HG03196 (cell line): ENCODE measurements at regions not wholly inside any gene's neighbourhood (a gene's known extent, or its start where the extent isn't known, plus 50 kb on each side); places are given as distances from the start of the nearest gene placed in this dataset.
A peak's percentile ranks its signal among the peaks of the same experiment; 100 is the strongest.
"Not testable (repeated sequence)": the region's sequence is repeated elsewhere in the genome, so short reads cannot be mapped to it uniquely, and the experiment has no call there.

Source experiments
- ATAC-seq: cut with Tn5 transposase; IDR thresholded peaks from one replicate; pipeline ENCODE4 v1.9.1; 2021; ENCODE audit not compliant: unreplicated experiment

DNA sequence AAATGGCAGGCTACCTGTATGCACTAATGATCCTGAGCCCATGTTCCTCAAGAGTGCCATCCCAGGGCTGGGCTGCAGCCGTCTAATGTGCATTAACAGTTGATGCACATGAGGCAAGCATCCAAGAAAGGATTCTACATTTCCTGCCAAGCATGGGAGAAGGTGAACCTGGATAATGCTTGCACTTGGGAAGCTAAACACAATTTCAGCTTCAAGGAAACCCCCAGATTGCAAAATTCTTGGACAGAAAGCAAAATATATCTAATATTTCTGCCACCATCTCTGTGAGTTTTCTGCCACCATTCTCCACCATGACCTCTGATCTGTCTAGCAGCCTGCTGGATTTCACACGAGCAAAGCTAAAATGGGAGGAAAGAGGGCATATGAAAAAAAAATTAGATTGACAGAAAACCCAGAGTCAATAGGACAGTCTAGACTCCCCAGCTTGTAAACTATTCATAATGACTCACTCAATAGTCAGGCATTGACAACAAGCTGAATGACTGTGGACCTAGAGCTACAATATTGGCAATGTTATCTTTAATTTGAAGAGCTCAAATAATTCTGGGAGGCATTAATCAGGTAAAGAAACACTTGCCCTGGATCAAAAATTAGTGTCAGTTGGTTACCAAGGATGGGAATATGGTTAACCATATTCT, 91.9 kb upstream of the BCL2L14 start:
- ATAC-seq: no peak

DNA sequence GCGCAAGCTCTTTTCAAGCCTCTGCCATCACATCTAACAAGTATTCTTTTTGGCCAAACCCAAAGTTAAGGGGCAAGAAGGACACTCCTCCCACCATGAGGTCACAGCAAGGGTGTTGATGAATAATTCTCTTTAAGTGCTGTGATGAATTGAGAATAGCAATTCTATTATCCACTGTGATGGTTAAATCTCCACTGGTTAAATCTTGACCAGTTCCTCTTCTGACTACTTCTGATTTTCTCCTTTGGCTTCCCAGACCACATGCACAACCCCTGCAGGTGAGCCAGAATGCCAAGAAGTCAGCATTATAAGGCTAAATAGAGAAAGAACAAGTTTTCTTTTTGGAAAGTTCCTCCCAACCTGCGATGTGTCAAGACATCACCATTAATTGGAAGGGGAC, 90.6 kb upstream of the BCL2L14 start:
- ATAC-seq: no peak

DNA sequence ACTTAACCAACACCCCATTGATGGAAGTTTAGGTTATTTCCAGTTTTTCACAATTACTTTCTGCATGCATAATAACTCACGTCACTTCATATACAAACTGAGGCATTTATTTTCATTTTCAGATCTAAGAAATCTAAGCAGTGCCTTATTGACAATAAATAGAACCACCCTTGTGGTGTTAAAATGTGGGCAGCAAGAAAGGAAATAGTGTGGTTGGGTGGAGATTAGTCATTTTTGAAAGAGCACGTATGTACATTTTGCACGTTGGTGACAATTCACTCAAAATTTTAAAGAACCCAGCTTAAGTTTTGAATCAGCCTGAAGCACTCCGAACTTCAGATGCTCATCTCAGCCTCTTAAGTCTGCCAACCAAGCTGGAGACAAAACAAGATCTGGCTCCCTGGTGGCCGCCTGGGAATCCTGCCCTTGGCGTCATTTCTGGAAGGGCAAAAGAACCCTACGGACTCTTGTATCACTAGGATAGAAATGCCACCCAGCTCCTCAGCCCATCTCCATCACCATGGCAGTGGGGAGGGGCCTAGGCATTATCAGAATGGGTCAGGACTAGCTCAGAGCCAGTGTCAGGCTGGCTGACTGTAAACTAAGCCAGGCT, 89.5 kb upstream of the BCL2L14 start:
- peak; percentile 78 for ATAC-seq

DNA sequence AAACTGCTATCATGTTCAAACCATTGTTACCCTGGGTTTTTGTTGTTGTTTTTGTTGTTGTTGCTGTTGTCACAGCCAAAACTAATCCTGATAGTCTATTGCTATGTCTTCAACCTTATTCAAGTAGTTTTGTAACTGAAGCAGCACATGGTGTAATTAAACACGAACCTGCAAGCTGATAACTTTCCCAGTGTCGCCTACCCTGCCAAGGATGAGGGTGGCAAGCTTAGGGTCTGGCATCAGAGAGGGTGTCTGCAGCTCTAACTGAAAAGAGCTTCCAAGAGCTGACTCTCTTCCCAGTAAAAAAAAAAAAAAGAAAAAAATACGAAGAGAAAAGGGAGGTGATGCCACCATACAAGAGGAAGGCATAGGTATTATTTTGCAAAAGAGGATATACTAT, 86.3 kb upstream of the BCL2L14 start:
- ATAC-seq: no peak

DNA sequence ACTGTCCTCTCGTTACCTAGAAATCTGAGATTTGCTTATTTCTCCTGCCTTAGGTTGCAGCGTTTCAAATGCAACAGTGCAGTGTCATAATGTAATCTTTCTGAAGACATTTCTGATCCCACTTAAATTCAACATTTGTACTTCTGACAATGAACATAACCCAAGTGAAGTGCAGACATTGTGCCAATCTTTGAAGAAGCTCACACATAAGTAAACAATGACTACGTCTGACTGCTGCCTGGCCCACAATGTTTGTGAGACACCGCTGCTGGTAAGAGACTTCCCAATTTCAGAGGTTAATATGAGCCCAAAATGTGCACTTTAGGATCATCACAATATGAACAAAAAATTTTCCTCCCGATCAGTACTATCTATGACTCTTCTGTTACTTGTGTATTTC, 84.6 kb upstream of the BCL2L14 start:
- no peak for ATAC-seq

DNA sequence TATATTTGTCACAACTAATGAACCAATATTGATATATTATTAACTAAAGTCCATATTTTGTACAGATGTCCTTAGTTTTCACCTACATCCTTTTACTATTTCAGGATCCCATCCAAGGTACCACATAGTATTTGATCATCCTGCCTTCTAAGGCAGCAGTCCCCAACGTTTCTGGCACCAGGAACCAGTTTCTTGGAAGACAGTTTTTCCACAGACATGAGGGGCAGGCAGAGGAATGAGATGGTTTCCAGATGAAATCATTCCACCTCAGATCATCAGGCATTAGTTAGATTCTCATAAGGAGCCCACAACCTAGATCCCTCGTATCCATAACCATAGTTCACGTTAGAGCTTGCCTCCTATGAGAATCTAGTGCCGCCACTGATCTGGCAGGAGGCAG, 82.8 kb upstream of the BCL2L14 start:
- ATAC-seq: no peak

DNA sequence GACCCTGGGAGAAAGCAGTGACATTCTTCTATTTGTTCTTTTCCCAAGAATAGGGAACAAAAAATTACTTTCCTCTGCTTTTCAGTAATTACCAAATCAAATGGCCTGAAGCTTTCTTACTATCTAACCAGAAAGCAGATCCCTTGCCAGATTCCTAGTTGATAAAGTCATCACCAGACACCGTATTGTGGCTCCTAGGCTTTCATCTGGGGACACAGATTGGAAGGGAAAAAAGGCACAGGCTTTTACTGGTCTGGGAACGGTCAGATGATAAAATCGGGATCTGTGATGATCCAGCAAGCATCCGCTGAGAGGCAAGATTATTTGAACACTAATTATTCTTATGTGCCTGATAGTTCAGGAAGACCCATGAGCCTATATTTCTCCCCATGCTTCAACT, 79.1 kb upstream of the BCL2L14 start:
- ATAC-seq: no peak

DNA sequence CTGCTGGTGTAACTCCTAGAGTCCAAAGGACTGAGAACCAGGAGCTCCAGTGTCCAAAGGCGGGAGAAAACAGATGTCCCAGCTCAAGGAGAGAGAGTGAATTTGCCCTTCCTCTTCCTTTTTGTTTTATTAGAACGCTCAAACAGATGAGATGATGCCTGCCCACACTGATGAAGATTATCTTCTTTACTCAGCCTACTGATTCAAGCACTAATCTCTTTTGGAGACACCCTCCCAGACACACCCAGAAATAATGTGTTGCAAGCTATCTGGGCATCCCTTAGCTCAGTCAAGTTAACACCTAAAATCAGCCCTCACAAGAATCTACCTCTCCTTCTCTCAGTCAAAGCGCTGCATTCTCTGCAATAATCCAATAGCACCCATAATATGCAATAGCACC, 78.2 kb upstream of the BCL2L14 start:
- no peak for ATAC-seq

DNA sequence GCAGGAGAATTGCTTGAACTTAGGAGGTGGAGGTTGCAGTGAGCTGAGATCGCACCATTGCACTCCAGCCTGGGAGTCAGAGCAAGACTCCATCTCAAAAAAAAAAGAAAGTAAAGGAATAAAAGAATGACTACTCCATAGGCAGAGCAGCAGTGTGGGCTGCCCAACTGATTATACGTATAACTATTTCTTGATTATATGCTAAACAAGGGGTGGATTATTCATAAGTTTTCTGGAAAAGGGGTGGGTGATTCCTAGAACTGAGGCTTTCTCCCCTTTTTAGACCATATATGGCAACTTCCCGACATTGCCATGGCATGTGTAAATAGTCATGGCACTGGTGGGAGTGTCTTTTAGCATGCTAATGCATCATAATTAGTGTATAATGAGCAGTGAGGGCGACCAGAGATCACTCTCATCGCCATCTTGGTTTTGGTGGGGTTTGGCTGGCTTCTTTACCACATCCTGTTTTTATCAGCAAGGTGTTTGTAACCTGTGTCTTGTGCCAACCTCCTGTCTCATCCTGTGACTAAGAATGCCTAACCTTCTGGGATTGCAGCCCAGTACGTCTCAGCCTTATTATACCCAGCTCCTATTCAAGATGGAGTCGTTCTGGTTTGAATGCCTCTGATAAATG, 72.3 kb upstream of the BCL2L14 start:
- ATAC-seq: not testable (repeated sequence)

DNA sequence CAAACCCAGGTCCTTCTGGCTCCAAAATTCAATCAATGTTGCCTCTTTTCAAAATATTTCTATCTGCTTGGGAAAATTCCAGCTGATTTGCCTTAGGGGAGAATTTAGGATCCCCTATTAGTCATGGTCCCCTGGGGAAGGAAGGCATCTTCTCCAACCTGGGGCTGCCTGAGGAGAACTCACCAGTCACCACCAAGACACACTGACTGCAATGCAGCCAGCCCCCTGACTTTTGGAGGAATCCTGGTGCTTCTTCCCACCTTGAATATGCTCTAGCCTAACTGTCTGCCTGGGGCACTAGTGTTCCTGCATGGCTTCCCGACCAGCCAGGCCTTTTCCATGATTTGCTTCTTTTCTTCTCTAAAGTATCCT, 71.8 kb upstream of the BCL2L14 start:
- no peak for ATAC-seq

DNA sequence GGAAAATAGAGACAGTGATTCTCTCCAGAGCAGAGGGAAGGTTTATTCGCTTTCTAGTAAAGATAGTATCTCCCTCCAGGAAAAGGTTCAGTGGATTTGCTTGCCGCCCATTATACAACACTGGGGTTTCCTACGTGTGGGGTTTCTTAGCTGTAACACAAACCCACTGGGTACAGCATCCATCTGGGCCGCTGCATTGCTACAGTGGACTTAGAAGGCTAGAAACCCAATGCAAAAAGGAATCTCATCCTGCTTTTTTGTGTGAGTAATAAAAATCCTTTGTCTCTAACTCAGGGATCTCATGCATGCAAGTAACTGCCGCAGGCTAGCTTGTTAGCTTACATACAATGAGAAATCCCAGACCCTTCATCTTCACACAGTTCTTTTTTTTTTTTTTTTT, 67.1 kb upstream of the BCL2L14 start:
- no peak for ATAC-seq

DNA sequence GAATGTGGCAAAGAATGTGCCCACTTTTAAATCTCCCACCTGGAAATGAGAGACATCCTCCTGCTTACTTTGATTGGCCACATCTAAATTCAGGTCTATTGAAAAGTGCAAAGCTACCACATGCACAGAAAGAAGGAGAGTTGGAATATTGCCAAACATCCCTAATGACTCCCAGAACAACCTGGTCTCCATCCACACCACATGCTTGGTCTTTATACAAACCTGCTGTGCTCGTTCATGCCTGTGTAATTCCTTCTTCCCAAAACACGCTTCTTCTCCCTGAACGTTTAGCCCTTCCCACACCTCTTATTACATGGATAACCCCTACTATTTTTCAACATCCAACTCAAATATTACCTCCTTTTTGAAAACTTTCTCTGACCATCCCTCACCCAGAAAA, 66.2 kb upstream of the BCL2L14 start:
- ATAC-seq: no peak

DNA sequence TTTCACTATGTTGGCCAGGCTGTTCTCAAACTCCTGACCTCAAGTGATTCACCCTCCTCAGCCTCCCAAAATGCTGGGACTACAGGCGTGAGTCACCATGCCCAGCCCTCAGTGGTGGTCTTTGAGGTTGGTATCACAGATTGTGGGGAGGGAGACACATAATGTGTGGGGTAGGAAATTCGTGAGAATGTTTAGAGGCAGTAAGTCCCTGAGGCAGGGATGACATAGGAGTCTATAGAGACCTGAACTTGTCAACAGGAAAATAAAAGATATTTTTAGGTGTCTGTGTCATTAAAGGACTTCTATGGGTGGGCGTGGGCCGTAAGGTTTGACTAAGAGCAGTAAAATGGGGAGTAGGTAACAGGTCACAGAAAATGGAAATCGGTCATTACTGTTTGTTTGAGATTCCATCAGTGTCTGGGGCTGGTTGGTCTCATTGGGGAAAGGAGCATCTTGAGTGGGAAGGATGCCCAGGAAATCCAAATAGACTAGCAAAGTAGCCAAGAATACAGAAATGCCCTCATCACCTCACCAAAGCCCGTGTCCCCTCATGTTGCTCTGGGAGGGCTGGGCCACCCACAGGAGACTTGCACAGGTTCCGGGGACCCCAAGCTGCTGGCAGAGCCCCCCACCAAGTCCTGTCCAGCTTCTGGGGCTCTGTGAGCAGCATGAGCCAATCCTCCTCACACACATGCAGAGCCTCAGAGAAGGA, 63.6 kb upstream of the BCL2L14 start:
- no peak for ATAC-seq

DNA sequence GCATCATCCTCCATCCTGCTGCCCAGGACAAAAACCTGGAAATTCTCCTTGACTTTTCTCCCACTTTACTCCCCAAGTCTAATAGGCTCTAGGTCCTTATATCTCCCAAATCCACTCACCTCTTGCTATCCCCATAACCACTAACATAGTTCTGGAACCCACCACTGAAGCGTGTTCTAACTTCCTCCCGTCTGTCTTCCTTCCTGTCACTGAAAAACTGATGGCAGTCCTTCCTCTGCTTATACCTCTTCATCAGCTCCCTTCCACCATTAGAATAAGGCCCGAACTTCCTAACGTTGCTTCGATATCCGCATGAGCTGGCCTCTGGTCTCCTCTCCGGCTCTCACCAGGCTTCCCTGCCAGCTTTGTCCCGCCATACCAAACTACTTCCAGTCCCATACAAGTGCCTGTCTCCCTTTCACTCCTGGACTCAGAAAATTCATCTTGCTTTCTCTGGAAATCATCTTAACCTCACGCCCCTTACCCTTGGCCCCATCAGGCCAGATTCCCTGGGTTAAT, 63.0 kb upstream of the BCL2L14 start:
- ATAC-seq: no peak

DNA sequence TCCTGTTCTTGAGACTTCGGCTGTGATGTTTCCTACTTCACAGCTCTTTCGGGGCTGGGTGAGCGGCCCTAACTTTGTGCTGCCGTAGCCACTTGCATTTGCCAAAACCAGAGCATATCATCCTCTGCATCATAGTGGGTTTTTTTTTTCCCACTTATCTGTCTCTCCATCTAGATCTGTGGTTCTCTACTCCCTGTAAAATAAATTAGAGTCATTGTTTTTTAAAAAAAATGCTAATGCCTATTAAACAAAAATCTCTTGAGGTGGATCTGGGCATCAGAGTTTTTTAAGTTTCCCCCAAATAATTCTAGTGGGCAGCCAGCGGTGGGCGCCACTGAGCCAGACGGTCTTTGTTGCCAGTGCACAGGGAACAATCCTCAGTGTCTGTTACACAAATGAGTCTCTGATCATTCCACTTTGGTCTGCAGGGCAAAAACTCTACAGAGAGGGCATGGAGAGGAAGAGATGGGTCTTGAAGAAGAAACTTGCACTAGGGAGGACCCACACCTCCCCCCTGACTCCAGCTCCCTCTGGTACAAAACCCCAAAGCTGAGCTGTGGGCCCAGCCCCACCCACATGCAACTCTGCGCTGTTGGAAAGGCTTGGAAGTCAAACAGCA, 62.4 kb upstream of the BCL2L14 start:
- no peak for ATAC-seq

DNA sequence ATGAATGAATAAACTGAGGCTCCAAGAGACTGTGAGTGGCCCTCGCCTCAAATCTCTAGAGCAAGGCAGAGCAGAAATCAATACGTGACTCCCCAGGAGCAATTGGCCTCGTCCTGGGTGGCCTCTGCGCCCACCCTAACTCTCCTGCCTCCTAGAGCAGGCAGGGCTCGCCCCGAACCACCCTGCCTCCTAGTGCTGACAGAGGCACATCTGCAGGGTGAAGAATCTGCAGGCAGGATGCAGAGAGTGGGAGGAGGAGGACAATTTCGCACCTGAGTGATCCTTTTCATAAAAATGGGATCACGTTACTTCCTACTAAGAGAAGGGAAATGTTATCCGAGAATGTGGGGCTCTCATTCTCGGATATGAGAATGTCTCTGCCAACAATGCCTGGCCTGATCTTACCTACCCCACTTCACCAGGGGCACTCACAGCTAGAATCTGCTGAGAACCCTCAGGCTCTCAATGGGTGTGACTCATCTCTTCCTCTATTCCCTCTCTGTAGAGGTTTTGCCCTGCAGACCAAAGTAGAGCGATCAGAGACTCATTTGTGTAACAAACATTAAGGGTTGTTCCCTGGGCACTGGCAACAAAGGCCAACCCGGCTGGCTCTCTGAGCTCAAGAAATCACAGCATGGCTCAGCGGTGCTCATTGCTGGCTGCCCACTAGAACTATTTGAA, 61.7 kb upstream of the BCL2L14 start:
- peak; percentile 50 for ATAC-seq

DNA sequence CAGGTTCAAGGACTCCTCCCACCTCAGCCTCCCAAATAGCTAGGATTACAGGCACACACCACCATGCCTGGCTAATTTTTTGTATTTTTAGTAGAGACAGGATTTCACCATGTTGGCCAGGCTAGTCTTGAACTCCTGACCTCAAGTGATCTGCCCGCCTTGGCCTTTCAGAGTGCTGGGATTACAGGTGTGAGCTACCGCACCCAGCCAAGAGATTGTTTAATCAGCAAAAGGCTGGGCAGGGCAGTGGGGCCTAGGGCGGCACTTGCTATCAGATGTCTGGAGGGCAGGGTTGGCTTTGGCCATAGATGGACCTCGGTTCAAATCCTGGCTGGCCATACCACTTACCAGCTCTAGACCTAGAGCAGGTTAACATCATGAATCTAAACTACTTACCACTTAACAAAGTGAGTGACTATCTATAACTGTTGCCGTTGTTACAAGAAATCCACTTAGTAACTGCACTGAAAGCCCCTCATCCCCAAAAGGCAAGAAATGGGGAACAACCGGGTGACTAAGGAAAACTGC, 60.9 kb upstream of the BCL2L14 start:
- ATAC-seq: not testable (repeated sequence)

DNA sequence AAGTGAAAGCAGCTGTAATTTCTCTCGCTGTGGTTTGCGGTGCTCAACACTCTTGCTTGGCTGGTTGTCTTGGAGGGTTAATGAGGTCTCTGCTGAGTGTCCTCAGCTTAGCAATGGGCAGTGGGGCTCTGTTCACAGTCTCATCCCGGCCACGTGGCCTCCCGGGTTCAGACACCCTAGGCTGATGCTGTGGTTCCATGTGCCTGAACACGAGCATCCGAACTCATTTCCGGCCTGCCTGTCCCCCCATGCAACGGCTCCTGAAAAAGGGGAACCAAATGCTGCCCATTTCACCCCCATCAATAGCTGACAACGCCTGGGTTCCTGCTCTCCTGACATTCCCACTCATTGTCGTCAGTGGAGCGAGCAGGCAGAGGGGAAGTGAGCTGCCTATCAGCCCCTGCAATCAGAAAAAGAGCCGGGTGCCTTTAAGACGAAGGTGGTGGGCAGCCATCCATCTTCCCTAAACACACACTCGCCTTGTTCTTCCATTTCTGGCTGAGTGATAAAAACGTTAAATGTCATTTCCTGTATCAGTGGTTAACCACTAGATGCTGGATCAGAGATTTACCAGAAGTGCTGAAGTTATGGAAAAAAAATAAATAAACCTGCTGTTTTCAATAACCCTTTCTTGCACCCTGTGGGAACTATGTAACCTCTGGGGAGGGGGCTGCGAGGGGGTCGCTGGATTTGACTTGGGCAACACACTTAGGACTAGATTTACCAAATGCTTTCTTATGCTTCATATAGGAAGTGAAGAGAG, 60.3 kb upstream of the BCL2L14 start:
- ATAC-seq: peak; percentile 48

DNA sequence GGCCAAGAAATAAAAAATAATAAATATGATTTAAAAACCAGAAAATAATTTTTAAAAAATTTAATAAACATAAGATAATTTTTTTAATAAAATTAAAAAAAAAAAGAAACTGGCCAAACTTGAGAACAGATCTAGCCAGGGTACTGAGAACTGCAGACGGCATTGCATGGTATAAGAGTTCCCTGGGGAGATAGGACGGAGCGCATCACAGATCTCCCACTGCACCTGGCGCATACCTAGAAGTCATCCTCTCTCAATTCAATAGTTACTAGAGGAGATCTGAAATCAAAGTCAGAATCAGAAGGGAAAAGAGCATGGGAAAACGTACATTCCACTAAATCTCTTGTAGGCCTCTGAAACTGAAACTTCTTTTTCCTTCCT, 58.9 kb upstream of the BCL2L14 start:
- ATAC-seq: no peak
